Dedifferentiated amniotic fluid mesenchymal stem cell (primary cell): ENCODE measurements at regions not wholly inside any gene's neighbourhood (a gene's known extent, or its start where the extent isn't known, plus 50 kb on each side); places are given as distances from the start of the nearest gene placed in this dataset.

Source experiments
- DNase-seq: peaks from one replicate; pipeline ENCODE4 v3.0.0-alpha.2; 2016; ENCODE audit errors: extremely low spot score

- no peak for DNase-seq
Measured at GRCh38 chr4:176979416-176979815, 186.7 kb upstream of the VEGFC start.

- no peak for DNase-seq
Measured at GRCh38 chr4:176981074-176981473, 188.4 kb upstream of the VEGFC start.

GRCh38 chr4:176981551-176981950 is 188.8 kb upstream of the VEGFC start:
- peak; percentile 16 for DNase-seq

- DNase-seq: peak; percentile 74
Measured at GRCh38 chr4:176988226-176988625, 195.5 kb upstream of the VEGFC start.

GRCh38 chr4:176989186-176989585 is 196.5 kb upstream of the VEGFC start:
- no peak for DNase-seq

- no peak for DNase-seq
Measured at GRCh38 chr4:176999935-177000543, 207.3 kb upstream of the VEGFC start.

- DNase-seq: no peak
Measured at GRCh38 chr4:177001271-177002175, 208.8 kb upstream of the VEGFC start.

- no peak for DNase-seq
Measured at GRCh38 chr4:177005674-177006230, 213.0 kb upstream of the VEGFC start.

- DNase-seq: no peak
Measured at GRCh38 chr4:177006331-177006730, 213.6 kb upstream of the VEGFC start.

GRCh38 chr4:177008071-177008835 is 215.5 kb upstream of the VEGFC start:
- no peak for DNase-seq

GRCh38 chr4:177008836-177009501 is 216.2 kb upstream of the VEGFC start:
- DNase-seq: no peak

GRCh38 chr4:177010418-177010817 is 217.7 kb upstream of the VEGFC start:
- no peak for DNase-seq

- no peak for DNase-seq
Measured at GRCh38 chr4:177012918-177013545, 220.3 kb upstream of the VEGFC start.

GRCh38 chr4:177016541-177017141 is 223.9 kb upstream of the VEGFC start:
- DNase-seq: peak; percentile 43

- DNase-seq: no peak
Measured at GRCh38 chr4:177023951-177024350, 231.2 kb upstream of the VEGFC start.

GRCh38 chr4:177032341-177032740 is 239.6 kb upstream of the VEGFC start:
- no peak for DNase-seq

- no peak for DNase-seq
Measured at GRCh38 chr4:177033135-177033534, 240.4 kb upstream of the VEGFC start.

- no peak for DNase-seq
Measured at GRCh38 chr4:177033632-177034031, 240.9 kb upstream of the VEGFC start.

- no peak for DNase-seq
Measured at GRCh38 chr4:177041356-177041755, 248.6 kb upstream of the VEGFC start.

- DNase-seq: peak; percentile 77
Measured at GRCh38 chr4:177047070-177047850, 254.5 kb upstream of the VEGFC start.
